Upper lobe of left lung (tissue), 6 donors: ENCODE measurements at regions not wholly inside any gene's neighbourhood (a gene's known extent, or its start where the extent isn't known, plus 50 kb on each side); places are given as distances from the start of the nearest gene placed in this dataset.
"Not testable (repeated sequence)": the region's sequence is repeated elsewhere in the genome, so short reads cannot be mapped to it uniquely, and the experiment has no call there.

Experiments
- ATAC-seq, 2 donors: fragments of 200-7000 bp; cut with Tn5 transposase; one replicate each; pipeline ENCODE4 v1.9.1; 2022; ENCODE audit warnings: mild to moderate bottlenecking in 2 of 2, moderate library complexity in 2 of 2; ENCODE audit not compliant: low FRiP score in 2 of 2
- DNase-seq, 2 donors: peaks; one replicate each; pipeline ENCODE4 v3.0.0-alpha.2; 2019 to 2020
- H3K27ac ChIP-seq, 4 donors: fragments of 200-600 bp; sonication (generic); one replicate each; pipeline ENCODE4 v1.5.1; 2016 to 2019
- H3K27me3 ChIP-seq, 4 donors: fragments of 200-600 bp; sonication (generic); one replicate each; pipeline ENCODE4 v1.5.1; 2017 to 2019
- H3K36me3 ChIP-seq, 4 donors: fragments of 200-600 bp; sonication (generic); one replicate each; pipeline ENCODE4 v1.5.1; 2016 to 2019
- H3K4me1 ChIP-seq, 4 donors: fragments of 200-600 bp; sonication (generic); one replicate each; pipeline ENCODE4 v1.5.1; 2018 to 2019
- H3K4me3 ChIP-seq, 4 donors: fragments of 200-600 bp; sonication (generic); one replicate each; pipeline ENCODE4 v1.5.1; 2017 to 2019; ENCODE audit warnings: mild to moderate bottlenecking in 2 of 4, moderate library complexity in 1 of 4
- H3K9me3 ChIP-seq, 4 donors: fragments of 200-600 bp; sonication (generic); one replicate each; pipeline ENCODE4 v1.5.1; 2018 to 2019
- CTCF ChIP-seq, 6 experiments: fragments of 450-650 bp in 4 of 6; fragments of 200-600 bp in 2 of 6; sonication (generic) in 2 of 6; IDR thresholded peaks; one replicate each; pipeline ENCODE4 v1.5.1; 2016 to 2019; ENCODE audit warnings: antibody characterized with exemption in 6 of 6
- EP300 ChIP-seq, 4 donors: sonication (generic); formaldehyde crosslinking; IDR thresholded peaks; one replicate each; pipeline ENCODE4 v1.5.1; 2017; ENCODE audit warnings: antibody characterized with exemption in 4 of 4, control low read depth in 2 of 4
- POLR2A ChIP-seq, 4 donors: fragments of 450-650 bp; IDR thresholded peaks; one replicate each; pipeline ENCODE4 v1.5.1; 2016 to 2017; ENCODE audit warnings: antibody characterized with exemption in 4 of 4, mild to moderate bottlenecking in 2 of 4
- POLR2AphosphoS5 ChIP-seq, 2 donors: sonication (generic); formaldehyde crosslinking; IDR thresholded peaks; one replicate each; pipeline ENCODE4 v1.5.1; 2017; ENCODE audit warnings: antibody characterized with exemption in 2 of 2
- WGBS, 2 donors: methylation state at CpG; one replicate each; pipeline ENCODE4 v1.1.5; 2017 to 2018; 5-methylcytosine and 5-hydroxymethylcytosine counted together
- donor health status: DM: no; HTN: no; CAD: no; lungs with moderate emphysema.
- donor health status: DM: no; HTN: yes; CAD: no; lungs with severe emphysema.

DNA sequence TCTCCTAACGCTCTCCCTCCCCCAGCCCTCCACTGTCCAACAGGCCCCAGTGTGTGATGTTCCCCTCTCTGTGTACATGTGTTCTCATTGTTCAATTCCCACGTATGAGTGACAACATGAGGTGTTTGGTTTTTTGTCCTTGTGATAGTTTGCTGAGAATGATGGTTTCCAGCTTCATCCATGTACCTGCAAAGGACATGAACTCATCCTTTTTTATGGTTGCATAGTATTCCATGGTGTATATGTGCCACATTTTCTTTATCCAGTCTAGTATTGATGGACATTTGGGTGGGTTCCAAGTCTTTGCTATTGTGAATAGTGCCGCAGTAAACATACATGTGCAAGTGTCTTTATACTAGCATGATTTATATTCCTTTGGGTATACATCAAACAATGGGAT is 347.4 kb downstream of the MAGEE1 start:
- not testable (repeated sequence) for H3K36me3 ChIP-seq, ATAC-seq

DNA sequence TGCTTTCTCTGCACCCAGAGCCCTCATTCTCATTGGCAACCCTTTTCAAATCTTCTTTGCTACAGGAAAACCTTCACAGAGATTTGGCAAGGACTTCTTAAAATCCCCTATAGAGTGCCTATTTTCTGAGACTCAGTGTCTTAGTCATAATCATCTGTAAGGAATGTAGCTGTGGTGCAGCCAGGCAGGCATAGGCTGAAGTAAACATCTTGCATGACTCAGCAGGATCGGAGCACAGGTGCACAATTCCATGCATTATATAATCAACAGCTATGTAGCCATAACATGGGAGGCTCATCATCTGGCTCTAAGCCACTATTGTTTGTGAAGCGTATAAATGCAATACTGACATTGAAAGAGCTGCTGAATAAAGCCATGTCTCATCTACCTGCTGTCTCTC is 368.8 kb downstream of the MAGEE1 start:
- DNase-seq (no peak), ATAC-seq (no peak)
- Histone ChIP-seq H3K4me3 (no peak overlapping the region), H3K27me3 (no peaks in the 10 kb centered on the region), H3K36me3 (no peaks in the 10 kb centered on the region), H3K27ac (no peak overlapping the region), H3K9me3 (no peaks in the 10 kb centered on the region), H3K4me1 (no peaks in the 10 kb centered on the region)
- TF ChIP-seq CTCF (IDR thresholded peaks at IDR 0.05) (no peak), POLR2A (IDR thresholded peaks at IDR 0.05) (no peak), POLR2AphosphoS5 (IDR thresholded peaks at IDR 0.05) (no peak), EP300 (IDR thresholded peaks at IDR 0.05) (no peak)
- 66 to 83% methylated on average over 2 of the region's 2 CpGs for WGBS, 2 donors

More for the DNA sequence above, 347.4 kb downstream of the MAGEE1 start:
- not testable (repeated sequence) for DNase-seq, H3K4me3 ChIP-seq, H3K27ac ChIP-seq, H3K4me1 ChIP-seq, H3K27me3 ChIP-seq, H3K9me3 ChIP-seq
- 77 to 83% methylated on average over 3 of the region's 3 CpGs for WGBS, 2 donors

- Histone ChIP-seq H3K4me1 (no peaks in the 10 kb centered on the region), H3K27me3 (no peaks in the 10 kb centered on the region), H3K9me3 (no peaks in the 10 kb centered on the region), H3K36me3 (no peaks in the 10 kb centered on the region), H3K27ac (no peak overlapping the region), H3K4me3 (no peak overlapping the region)
- TF ChIP-seq EP300 (IDR thresholded peaks at IDR 0.05) (no peak), POLR2AphosphoS5 (IDR thresholded peaks at IDR 0.05) (no peak), POLR2A (IDR thresholded peaks at IDR 0.05) (no peak), CTCF (IDR thresholded peaks at IDR 0.05) (no peak)
- DNase-seq (no peak), ATAC-seq (no peak)
- WGBS, 2 donors, result 71% methylated on average over 3 of the region's 3 CpGs; no CpG with 5 or more reads in 1 of the 2 donors
Observed at GRCh38 chrX:76802708-76803107, 375.2 kb downstream of the MAGEE1 start.

GRCh38 chrX:76815754-76816153 is 388.2 kb downstream of the MAGEE1 start:
- no peak for DNase-seq
- TF ChIP-seq EP300 (IDR thresholded peaks at IDR 0.05) (no peak), CTCF (IDR thresholded peaks at IDR 0.05) (no peak), POLR2A (IDR thresholded peaks at IDR 0.05) (no peak), POLR2AphosphoS5 (IDR thresholded peaks at IDR 0.05) (no peak)
- Histone ChIP-seq H3K27me3 (no peaks in the 10 kb centered on the region), H3K4me3 (no peak overlapping the region), H3K36me3 (no peaks in the 10 kb centered on the region), H3K9me3 (no peaks in the 10 kb centered on the region), H3K4me1 (no peaks in the 10 kb centered on the region), H3K27ac (no peak overlapping the region)
- ATAC-seq, result no peak
- 68 to 97% methylated on average over 3 of the region's 3 CpGs for WGBS, 2 donors

DNA sequence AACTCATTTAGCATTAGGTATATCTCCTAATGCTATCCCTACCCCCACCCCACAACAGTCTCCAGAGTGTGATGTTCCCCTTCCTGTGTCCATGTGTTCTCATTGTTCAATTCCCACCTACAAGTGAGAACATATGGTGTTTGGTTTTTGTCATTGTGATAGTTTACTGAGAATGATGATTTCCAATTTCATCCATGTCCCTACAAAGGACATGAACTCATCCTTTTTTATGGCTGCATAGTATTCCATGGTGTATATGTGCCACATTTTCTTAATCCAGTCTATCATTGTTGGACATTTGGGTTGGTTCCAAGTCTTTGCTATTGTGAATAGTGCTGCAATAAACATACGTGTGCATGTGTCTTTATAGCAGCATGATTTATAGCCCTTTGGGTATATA is 389.8 kb downstream of the MAGEE1 start:
- not testable (repeated sequence) for H3K9me3 ChIP-seq, H3K4me1 ChIP-seq, H3K4me3 ChIP-seq, H3K36me3 ChIP-seq, H3K27ac ChIP-seq, H3K27me3 ChIP-seq, DNase-seq, ATAC-seq
- no CpG with 5 or more reads among the region's 1 CpG for WGBS, 2 donors

DNA sequence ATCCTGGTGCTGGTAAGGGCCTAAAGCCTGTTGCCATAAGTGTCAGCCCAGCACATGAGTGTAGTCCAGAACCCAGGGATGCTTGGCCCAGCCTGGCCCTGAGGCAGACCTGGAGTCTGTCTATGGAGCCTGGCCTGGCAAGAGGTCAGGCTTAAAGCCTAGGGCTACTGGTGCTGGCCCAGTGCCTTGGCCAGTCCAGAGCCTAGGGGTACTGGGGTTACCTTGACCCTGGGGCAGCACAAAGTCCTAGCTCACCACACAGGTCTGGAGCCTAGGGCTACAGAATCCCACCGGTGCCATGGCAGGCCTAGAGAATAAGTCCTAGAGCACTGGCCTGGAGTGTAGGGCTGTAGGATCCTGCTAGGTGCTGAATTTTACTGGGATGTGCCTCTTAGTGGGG is 393.8 kb downstream of the MAGEE1 start:
- ATAC-seq (no peak), DNase-seq (no peak)
- H3K27me3 ChIP-seq, result no peaks in the 10 kb centered on the region
- 100% methylated on average over 1 of the region's 1 CpG; no CpG with 5 or more reads in 1 of the 2 donors for WGBS, 2 donors
- no peaks in the 10 kb centered on the region for H3K9me3 ChIP-seq
- TF ChIP-seq POLR2A (IDR thresholded peaks at IDR 0.05), result no peak
- TF ChIP-seq POLR2AphosphoS5 (IDR thresholded peaks at IDR 0.05), result no peak
- no peak for TF ChIP-seq EP300 (IDR thresholded peaks at IDR 0.05)
- no peak for TF ChIP-seq CTCF (IDR thresholded peaks at IDR 0.05)
- H3K4me3 ChIP-seq, result no peak overlapping the region
- H3K36me3 ChIP-seq, result no peaks in the 10 kb centered on the region
- no peak overlapping the region for H3K27ac ChIP-seq
- H3K4me1 ChIP-seq, result no peaks in the 10 kb centered on the region
